GM18870 (cell line): ENCODE measurements at regions not wholly inside any gene's neighbourhood (a gene's known extent, or its start where the extent isn't known, plus 50 kb on each side); places are given as distances from the start of the nearest gene placed in this dataset.
"Not testable (repeated sequence)": the region's sequence is repeated elsewhere in the genome, so short reads cannot be mapped to it uniquely, and the experiment has no call there.

Experiments
- ATAC-seq: cut with Tn5 transposase; IDR thresholded peaks from one replicate; pipeline ENCODE4 v1.9.1; 2021; ENCODE audit warnings: moderate library complexity; ENCODE audit not compliant: unreplicated experiment

DNA sequence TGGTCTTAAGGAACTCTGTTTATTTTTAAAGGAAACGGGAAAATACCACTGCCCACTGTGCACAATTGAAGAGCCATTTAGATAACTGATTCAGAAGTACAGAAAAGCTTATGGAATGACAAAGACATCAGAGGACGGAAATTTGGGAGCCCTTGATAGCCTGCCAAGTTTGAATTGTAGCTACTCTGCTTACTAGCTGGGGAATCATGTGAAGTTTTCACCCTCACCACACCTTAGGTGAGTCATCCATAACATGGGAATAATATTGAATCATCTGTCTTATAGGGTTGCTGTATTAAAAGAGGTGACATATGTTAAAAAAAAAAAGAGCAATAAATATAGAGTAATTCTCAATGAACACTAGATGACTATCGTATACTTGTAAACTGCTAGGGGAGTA lies 1104.2 kb downstream of the GATA3 start:
- ATAC-seq = no peak

DNA sequence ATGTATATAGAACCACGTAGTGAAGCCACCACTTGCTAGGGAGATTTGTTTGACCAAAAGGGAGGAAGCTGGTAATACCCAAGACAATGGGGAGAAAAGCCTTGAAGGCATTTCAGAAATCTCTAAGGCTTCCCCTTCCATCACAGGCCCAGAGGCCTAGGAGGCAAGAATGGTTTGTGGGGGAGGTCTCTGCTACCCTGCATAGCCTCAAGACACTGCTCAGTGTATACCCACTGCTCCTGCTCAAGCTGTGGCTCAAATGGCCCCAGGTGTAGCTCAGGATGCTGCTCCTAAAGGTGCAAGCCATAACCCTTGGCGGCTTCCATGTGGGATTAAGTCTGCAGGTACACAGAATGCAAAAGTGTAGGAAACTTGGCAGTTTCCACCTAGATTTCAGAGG lies 1105.8 kb downstream of the GATA3 start:
- no peak for ATAC-seq

DNA sequence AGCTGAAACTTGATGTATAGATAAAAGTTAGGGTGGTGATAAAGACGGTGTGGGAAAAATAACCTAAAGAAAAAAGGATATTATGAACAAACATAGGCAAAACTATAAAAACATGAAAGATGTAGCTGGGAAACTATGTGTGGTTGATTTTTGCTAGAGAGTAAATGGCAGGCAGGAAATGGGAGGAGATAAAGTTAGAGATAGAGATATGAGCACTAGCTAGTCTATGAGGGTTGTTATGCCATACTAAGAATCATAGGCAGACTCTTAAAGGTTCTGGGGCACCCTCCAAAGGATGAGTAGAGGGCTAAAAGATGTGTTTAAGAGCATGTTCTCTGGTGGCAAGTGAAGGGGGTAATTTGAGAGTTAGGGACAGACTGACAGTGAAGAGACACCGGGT lies 1109.2 kb downstream of the GATA3 start:
- no peak for ATAC-seq

DNA sequence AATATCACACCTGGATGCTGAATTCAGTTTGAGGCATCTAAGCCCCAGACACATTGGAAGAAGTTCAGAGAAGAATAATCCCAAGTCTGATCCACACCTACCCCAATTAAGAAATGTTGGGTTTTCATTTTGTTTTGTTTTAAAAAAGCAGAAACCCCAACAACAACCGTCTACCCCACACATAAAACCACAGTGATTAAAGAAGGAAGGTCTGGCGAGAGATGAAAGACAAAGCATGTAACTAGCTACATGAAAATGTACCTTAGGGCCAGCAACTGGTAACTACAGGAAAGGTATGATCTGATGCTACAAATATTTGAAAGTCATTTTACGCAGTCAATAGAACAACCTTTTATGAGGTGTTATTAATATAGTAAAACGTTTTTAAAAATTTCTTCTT lies 1112.3 kb downstream of the GATA3 start:
- no peak for ATAC-seq

DNA sequence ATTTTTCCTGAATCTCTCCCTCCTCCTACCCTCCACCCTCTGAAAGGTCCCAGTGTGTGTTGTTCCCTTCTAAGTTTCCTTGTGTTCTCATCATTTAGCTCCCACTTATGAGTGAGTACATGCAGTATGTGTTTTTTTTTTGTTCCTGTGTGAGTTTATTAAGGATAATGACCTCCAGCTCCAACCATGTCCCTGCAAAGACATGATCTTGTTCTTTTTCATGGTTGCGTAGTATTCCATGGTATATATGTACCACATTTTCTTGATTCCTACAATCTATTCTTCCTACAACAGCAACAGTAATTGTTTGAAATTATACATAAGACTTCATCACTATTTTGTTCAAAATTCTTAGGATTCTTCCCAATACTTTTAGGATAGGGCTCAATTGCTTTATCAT lies 1117.8 kb downstream of the GATA3 start:
- no peak for ATAC-seq

DNA sequence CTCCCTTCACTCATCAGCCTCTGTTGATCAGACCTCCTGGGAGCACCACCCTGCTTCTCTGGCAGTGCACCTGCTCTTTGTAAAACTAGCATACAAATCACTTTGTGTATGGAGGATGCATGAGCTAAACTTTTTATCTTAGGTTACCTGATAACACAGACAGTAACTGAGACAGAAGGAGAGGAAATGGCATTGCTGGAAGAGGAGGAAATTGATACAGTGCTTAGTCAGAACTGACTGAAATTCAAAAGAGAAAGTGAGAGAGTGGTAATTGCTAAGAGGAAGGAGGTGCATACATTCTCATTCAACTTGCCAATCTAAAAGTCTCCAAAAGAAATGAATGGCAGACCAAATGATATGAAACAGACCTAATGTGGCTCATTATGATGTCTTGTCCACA lies 1120.7 kb downstream of the GATA3 start:
- ATAC-seq = peak; percentile 72

DNA sequence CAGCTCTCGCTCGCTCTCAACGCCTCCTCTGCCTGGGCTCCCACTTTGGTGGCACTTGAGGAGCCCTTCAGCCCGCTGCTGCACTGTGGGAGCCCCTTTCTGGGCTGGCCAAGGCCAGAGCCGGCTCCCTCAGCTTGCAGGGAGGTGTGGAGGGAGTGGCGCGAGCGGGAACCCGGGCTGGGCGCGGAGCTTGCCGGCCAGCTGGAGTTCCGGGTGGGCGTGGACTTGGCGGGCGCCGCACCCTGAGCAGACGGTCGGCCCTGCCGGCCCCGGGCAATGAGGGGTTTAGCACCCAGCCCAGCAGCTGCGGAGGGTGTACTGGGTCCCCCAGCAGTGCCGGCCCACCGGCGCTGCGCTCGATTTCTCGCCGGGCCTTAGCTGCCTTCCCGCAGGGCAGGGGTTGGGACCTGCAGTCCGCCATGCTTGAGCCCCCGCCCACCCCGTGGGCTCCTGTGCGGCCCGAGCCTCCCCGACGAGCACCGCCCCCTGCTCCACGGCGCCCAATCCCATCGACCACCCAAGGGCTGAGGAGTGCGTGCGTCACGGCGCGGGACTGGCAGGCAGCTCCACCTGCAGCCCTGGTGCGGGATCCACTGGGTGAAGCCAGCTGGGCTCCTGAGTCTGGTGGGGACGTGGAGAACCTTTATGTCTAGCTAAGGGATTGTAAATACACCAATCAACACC lies 1128.9 kb downstream of the GATA3 start:
- not testable (repeated sequence) for ATAC-seq

DNA sequence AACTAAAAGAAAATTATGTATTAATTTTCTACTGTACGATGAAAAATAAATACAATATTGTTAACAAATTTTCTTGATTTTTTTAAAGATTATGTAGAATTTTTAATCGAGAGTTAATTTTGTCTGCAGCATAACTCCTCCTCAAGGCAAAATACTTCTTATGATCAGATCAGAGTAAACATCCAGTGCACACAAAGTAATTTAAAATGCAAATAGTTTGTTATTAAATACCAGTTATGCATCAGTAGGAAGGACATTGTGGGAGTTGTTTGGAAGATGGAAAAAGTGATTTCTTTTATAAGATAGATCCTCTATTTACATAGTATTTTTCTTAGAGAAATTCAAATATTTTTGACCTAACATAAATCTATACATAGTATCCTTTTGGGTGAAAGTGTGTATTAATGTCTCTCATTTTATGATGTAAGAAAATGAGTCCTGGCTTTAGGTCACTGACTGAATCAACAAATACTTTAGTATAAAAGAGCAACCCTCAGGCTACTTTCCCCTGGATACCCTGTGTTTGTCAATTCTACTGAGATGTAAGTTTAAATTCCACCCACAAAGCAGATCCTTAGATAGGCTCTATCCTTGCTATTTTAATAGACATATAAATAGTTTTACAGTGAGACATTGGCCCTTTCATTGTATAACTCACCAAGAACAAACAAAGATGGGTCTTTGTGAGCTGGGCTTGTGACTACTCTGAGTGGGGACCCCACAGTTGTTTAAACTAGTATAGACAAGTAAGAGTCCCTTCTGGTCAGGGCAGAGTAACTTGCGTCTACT lies 1133.7 kb downstream of the GATA3 start:
- ATAC-seq = no peak

DNA sequence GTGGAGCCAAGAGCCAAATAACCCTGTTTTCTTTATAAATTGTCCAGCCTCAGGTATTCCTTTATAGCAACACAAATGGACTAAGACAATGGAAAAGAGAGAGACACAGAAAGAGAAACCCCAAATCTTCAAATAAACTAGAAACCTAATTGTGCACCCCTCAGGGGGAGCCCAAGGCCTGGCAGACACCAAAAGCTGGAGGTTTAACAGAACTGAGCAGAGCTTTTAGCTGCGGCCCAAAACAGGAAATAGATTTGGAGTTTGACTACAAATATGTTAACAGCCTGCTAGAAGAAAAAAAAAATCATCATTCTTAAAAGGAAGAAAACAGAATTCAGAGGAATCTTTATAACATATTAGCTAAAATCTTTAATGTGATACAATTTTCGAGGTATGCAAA lies 1135.0 kb downstream of the GATA3 start:
- ATAC-seq = no peak

DNA sequence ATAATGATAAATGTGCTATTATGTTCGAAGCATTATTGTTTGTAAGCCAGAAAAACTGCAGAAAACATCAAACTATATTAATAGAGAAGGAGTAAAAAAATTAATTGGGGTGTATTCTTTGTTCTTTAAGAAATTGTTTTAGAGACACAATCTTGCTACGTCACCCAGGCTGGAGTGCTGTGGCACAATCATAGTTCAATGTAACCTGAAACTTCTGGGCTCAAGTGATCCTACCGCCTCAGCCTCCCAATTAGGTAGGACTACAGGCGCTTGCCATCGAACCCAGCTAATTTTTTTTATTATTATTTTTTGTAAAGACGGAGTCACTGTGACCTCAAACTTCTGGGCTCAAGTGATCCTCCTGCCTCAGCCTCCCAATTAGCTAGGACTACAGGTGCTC lies 1138.6 kb downstream of the GATA3 start:
- no peak for ATAC-seq

DNA sequence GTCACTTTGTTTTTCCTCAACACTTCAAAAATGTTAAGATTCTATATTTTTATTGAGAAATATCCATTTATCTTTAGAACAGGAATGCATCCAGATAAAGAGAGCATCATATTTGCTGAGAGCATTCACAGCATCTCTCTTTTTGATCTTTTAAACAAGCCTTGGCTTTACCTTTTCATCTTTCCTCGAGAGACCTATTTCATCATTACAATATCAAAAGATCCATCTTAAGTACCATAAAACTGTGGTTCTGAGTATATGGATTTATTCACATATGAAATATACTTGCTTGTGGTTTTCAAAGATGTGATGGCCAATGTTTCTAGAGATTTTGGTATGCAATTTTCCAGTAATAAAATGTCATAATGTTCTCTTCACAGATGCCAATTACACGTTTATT lies 1140.9 kb downstream of the GATA3 start:
- no peak for ATAC-seq

DNA sequence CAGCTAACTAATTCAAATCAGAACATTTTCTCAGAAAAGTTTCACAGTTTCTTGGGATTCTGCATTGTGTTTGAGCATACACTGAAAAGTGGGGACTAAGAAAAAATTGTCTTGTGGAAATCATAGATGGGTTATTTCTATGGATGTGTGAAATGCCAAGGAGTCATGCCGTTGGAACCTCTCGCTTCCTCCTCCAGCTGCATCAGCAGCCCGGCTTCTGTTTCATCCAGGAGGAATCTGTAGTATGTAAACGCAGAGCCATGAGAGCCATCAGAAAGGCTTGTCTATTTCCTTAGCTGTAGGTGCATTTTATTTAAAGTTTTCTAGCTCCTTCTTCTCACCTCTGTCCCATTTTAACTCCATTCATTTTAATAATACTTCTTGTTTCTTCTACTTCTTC lies 1144.1 kb downstream of the GATA3 start:
- no peak for ATAC-seq

DNA sequence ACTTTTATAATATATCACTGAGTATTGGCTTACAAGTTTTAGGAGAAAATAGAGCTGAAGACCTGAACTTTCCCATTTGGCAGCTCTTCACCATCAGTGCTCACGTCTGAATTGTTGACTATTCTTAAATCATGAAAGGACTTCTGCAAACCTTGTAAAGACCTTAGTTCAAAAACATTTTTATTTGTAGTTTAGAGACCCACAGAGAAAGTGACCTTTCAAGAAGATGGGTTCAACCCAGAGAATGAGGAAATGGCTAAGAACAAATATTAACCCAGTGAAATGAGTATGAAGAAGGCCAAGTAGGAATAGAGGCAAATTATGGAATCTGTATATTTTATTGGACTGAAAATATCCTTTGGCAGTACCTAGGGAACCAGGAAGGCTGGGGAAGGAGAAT lies 1151.1 kb downstream of the GATA3 start:
- no peak for ATAC-seq

DNA sequence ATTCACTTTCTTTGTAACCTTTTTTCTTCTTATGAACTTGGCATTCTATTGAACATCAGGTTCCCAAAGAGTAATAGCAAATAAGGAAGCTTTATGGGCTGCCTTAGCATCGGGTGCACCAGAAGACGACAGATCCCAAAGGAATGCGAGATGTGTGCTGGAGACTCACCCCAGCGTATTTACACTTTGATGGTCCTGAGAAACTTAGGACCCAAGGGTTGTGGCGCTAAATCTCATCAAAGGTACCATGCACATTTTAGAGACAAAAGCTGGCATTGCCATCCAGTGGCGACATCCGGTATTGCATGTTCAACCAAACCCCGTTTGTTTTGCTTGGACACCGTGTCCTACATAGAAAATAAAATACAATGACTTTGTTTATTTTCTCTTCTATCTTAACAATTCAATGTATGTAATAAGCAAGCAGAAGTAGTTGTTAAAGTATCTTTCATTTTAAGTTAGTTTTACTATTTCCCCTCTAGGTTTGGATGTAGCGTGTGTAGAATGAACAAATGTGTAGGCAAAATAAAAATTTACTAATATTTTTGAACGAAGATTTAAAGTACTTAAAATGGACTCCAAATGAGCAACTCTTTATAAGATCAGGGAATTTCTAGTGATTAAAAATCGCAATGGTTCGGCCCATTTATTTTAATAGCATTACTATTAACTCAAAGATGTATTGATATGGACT lies 1154.8 kb downstream of the GATA3 start:
- ATAC-seq = no peak

DNA sequence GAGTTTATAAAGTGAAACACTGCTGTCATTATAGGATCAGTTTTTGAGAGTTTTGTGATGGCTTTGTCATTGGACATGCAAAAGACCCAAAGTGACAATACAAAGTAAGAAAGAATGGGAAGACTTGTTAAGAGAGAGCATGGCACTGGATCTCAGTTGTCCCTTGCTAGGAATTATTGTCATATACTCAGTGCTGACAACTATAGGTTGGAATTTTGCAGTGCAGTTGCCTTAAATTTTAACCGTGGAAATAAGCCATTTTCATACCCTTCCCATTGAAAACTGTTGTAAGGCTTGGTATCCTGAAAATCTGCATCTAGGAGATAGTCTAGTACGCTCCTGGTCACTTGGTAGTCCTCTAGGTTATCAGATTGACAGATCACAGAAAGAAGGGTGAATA lies 1156.7 kb downstream of the GATA3 start:
- ATAC-seq = no peak

DNA sequence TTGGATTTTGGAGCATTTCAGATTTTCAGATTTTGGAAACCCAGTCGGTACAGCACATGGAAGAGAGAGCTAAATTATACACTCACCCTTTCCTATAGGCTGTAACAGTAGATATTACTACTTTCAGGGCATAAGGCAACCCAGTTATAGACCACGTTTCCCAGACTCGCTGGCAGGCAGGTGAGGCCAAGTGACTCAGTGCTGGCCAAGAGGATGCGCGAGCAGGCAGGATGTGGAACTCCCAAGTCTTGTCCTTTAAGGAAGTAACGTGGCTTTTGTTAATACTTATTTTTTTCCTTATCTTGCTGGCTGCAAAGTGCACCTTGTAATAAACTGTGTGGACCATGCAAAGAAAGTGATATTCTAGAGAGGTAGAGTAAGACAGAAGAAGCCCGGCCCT lies 1160.1 kb downstream of the GATA3 start:
- ATAC-seq = no peak

DNA sequence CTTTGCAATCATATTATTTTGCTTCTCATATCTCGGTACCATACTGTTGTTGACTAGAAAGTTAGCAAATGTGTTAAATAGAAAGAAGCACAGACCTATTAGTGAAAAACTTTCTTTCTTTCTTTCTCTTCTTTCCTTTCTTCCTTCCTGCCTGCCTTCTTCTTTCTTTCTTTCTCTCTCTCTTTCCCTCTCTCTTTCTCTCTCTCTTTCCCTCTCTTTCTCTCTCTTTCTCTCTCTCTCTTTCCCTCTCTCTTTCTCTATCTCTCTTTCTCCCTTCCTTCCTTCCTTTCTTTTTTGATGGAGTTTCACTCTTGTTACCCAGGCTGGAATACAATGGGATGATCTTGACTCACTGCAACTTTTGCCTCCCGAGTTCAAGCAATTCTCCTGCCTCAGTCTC lies 1160.6 kb downstream of the GATA3 start:
- ATAC-seq = no peak

DNA sequence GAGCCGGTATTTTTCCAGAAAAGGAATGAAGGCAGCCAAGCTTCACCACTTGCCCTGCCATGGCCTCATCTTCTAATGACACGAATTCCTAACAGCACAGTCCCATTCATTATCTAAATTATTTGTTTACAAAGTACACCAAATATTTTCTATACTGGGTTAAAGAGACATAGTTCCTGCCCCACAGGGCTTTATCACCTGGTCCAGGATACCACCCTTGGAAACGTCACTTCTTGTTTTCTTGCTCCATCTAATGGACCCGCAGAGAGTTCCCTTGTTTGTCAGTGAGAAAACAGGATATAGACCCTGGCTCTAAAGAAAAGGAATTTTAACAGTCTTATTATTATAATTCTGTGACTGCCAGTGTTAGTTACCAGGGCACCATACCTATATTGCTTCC lies 1165.4 kb downstream of the GATA3 start:
- ATAC-seq = no peak

DNA sequence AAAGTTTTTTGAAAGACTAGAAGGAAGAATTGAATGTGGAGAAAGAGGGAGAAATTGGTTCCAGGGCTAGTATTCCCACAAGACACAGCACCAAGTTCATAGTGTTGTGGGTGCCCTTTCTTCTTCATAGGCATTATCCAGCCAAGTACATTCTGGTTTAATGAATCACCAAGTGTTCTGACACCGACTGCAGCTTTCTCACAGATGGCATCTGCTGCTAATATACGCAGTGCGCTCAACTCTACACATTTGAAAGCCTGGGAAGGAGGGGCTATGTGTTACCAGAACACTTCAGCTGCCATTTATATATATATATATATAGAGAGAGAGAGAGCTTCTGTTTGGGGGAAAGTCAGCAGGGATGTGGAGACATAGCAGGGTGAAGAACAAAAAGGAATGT lies 1168.4 kb downstream of the GATA3 start:
- ATAC-seq = no peak

DNA sequence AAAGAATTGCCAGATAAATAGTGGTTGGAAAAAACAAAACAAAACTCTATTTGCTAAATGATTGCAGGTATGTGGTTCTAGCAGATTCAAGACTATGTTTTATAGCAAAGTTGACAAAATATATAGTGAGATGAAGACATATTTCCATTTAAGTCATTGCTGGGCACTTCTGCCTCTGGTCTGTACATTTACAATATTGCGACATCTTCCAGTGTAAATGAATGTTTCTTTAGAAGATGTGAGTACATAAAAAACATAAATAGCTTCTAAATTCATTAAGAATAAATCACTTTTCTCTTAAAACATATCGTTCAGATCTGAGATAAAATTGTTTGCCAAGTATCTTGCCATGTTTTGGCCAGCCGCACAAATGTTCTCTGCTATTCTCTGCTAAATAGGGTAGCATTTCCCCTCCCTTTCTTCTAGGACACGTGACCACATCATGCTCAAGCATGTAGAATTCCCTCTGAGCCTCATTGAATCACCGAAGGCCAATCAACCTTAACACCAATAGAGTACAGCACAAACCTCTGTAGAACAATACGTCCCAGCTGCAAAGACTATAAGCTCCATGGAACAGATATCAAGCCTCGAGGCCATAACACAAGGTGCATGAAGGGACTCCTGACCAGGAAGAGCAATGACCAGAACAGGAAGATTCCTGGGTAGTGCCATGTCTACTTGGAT lies 1173.3 kb downstream of the GATA3 start:
- no peak for ATAC-seq

DNA sequence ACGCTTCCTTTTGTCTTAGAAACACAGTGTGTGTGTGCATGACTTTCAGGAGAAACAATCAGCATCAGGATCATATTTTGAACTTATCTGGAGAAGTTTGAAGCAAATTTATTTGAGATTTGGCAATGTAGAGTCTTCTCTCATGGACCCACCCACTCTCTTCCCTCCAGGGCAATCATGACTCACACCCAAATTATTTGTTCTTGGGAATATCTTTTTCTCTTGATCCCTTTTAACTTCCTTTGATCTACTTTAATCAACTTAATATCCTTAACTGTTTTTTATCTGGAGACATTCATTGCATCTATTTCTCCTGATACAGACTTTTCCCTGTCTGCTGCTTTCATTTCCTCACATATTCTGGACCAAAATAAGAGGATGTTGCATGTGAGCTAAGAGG lies 1174.3 kb downstream of the GATA3 start:
- ATAC-seq = no peak
